ENCODE measurements at regions not wholly inside any gene's neighbourhood (a gene's known extent, or its start where the extent isn't known, plus 50 kb on each side); places are given as distances from the start of the nearest gene placed in this dataset.

GRCh38 chr2:219961947-219962498, 334.6 kb downstream of the SLC4A3 start:
- WGBS, 2 donors (ENCODE audit: low coverage in 1 of 2): 44 to 73% methylated on average over 2 to 4 of the region's 4 CpGs
- TF ChIP-seq POLR2AphosphoS5 (IDR thresholded peaks at IDR 0.05): no peak
- H3K27ac ChIP-seq: no peak overlapping the region
- no peaks in the 10 kb centered on the region for H3K36me3 ChIP-seq
- no peak overlapping the region for H3K4me3 ChIP-seq
- H3K27me3 ChIP-seq: no peaks in the 10 kb centered on the region
- in situ Hi-C loops (cut with MboI; ENCODE audit: low pct_ligation_motif_present in 1 of 4, low pct_unique_long_range_greater_than_20kb in 1 of 4, low sequenced_read_pairs in 3 of 4): no loop called here
- no peak for DNase-seq
- H3K4me1 ChIP-seq: no peaks in the 10 kb centered on the region
- no peaks in the 10 kb centered on the region for H3K9me3 ChIP-seq
- intact Hi-C loops (cut with DNase I; ENCODE audit: low total_unique reads): no loop called here

DNA sequence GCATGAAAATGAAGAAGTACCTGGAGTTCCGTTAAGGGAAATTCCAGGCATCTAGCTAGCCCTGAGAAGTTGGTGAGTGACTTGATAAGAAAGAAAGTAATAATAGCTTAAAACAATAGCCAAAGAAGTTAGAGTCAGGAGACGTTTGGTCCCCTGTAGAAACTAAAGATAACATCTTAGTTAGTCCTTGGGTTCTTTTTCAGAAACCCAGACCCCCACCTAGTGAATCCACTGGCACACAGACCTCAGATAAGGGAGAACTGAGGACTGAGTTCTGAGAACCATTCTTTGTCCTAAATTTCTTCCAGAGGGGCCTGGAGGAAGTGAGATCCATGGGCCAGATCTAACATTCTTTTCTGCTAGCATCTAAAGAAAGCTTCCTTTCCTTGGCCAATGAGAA, 335.4 kb downstream of the SLC4A3 start:
- in situ Hi-C loops (cut with MboI; ENCODE audit: low pct_ligation_motif_present in 1 of 4, low pct_unique_long_range_greater_than_20kb in 1 of 4, low sequenced_read_pairs in 3 of 4) (no loop called here), intact Hi-C loops (cut with DNase I; ENCODE audit: low total_unique reads) (no loop called here)
- DNase-seq: no peak
- Histone ChIP-seq H3K4me3 (no peak overlapping the region), H3K4me1 (no peaks in the 10 kb centered on the region), H3K36me3 (no peaks in the 10 kb centered on the region), H3K9me3 (no peaks in the 10 kb centered on the region), H3K27ac (no peak overlapping the region), H3K27me3 (no peaks in the 10 kb centered on the region)
- TF ChIP-seq POLR2A (IDR thresholded peaks at IDR 0.05): no peak
- no peak for TF ChIP-seq CTCF (IDR thresholded peaks at IDR 0.05)
- TF ChIP-seq EP300 (IDR thresholded peaks at IDR 0.05; ENCODE audit: low read depth): no peak
- TF ChIP-seq POLR2AphosphoS5 (IDR thresholded peaks at IDR 0.05): no peak
- 70 to 100% methylated on average over 1 to 2 of the region's 2 CpGs for WGBS, 2 donors (ENCODE audit: low coverage in 1 of 2)

DNA sequence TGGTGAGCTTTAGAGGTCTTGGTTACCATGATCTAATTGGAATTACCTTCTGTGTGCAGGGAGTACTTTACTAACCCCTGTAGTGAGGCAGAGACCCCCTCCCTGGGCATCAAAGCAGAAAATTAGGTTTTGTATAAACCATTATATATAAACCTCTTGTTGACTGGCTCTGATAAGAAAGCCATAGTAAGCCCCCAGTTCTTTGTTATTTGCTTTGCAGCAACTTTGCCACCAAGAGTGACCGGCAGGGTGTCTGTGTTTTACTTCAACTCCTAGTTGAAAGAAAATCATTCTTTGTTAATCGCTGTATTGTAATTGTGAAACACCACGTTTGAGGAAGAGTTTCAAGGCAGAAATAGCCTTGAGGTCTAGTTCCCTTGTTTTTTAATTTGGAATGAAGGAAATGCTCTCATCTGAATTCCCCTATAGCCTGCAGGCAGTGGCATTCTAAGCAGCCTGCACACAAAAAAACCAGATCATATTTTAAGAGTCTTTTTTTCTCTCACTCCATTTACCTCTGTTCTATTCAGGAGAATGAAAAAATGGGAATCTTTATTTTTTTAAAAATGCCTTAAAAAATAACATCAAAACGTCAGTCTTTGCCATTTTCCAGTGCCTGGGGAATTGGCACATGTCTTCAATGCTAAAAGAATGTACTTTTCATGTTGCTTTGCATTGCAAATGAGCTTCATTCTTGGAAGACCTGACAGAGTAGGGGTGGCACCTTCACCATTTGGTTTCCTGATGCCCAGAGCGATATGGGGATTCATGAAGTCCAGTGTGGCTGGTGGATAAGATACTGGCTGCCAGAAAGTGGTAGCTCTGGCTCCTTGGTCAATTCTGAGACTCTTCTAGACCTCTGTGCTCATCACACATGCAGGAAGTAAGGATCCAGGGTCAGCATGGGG, 338.1 kb downstream of the SLC4A3 start:
- no peak for TF ChIP-seq POLR2AphosphoS5 (IDR thresholded peaks at IDR 0.05)
- no peak for TF ChIP-seq CTCF (IDR thresholded peaks at IDR 0.05)
- in situ Hi-C loops (cut with MboI; ENCODE audit: low pct_ligation_motif_present in 1 of 4, low pct_unique_long_range_greater_than_20kb in 1 of 4, low sequenced_read_pairs in 3 of 4) (no loop called here), intact Hi-C loops (cut with DNase I; ENCODE audit: low total_unique reads) (no loop called here)
- Histone ChIP-seq H3K4me1 (no peaks in the 10 kb centered on the region), H3K27ac (no peak overlapping the region), H3K4me3 (no peak overlapping the region), H3K27me3 (no peaks in the 10 kb centered on the region), H3K9me3 (no peaks in the 10 kb centered on the region), H3K36me3 (no peaks in the 10 kb centered on the region)
- WGBS, 2 donors (ENCODE audit: low coverage in 1 of 2): 41 to 53% methylated on average over 4 to 5 of the region's 5 CpGs
- DNase-seq: no peak

DNA sequence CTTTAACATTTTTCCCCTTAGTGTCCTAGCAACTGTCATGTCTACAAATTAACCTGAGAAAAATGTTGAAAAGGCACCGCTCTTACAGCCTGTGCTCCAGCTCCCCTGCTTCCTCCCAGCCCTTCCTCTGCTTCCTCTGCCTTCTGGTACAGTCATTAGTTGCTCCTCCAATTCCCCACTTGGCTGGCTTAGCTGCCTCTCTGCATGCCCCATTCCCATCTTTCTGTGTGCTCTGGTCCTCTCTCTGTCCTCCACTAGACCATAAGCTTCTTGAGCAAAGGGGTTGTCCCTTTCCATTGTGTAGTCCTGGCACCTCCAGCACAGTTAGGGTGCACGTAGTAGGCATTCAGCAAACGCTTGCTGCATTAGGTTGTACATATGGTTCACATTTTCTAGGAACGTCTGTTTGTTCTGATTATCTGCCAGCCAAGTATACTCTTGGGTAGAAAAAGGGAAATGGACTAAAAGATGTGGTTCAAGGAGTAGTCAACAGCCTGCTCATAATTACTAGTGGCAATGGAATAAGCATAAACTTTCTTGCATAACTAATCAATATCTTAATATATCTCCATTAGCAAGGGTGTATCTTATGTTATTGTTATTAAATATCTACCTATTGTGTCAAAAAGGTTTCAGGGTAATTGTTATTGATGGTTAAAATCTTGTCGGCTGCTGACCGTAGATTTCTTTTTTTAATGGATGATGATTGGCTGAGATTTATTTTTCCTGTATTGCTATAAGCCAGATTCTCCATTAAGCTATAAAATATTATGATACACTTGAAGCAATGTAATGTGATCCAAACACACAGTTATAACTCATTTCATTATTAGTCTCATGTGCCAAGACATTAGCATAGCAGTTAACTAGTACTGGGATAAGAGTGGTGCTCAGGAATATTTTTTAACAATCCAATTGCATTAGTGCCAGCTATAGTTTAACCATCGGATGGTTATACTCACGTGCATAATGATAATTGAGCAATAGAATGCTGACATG, 340.1 kb downstream of the SLC4A3 start:
- Histone ChIP-seq H3K36me3 (no peaks in the 10 kb centered on the region), H3K4me3 (no peak overlapping the region), H3K9me3 (no peaks in the 10 kb centered on the region), H3K27ac (no peak overlapping the region), H3K27me3 (no peaks in the 10 kb centered on the region), H3K4me1 (no peaks in the 10 kb centered on the region)
- WGBS, 2 donors (ENCODE audit: low coverage in 1 of 2): 66 to 74% methylated on average over 8 of the region's 8 CpGs
- no peak for TF ChIP-seq CTCF (IDR thresholded peaks at IDR 0.05)
- TF ChIP-seq EP300 (IDR thresholded peaks at IDR 0.05; ENCODE audit: low read depth): no peak
- no peak for TF ChIP-seq POLR2AphosphoS5 (IDR thresholded peaks at IDR 0.05)
- no peak for TF ChIP-seq POLR2A (IDR thresholded peaks at IDR 0.05)
- intact Hi-C loops (cut with DNase I; ENCODE audit: low total_unique reads) (no loop called here), in situ Hi-C loops (cut with MboI; ENCODE audit: low pct_ligation_motif_present in 1 of 4, low pct_unique_long_range_greater_than_20kb in 1 of 4, low sequenced_read_pairs in 3 of 4) (no loop called here)
- no peak for DNase-seq

All from transverse colon (tissue), 4 donors.